Kidney (tissue), 13 donors: ENCODE measurements at regions not wholly inside any gene's neighbourhood (a gene's known extent, or its start where the extent isn't known, plus 50 kb on each side); places are given as distances from the start of the nearest gene placed in this dataset.

Experiments
- DNase-seq, 5 donors: peaks; one replicate each; pipeline ENCODE4 v3.0.0-alpha.2; 2013 to 2020
- FAIRE-seq: peaks from 2 replicates; lab custom pipeline; 2012; peaks lifted over from hg19 to GRCh38; lab: Jason Lieb, UNC
- H3K27ac ChIP-seq, 2 donors: one replicate each; pipeline ENCODE4 v1.7.0; 2013; ENCODE audit warnings: low read depth in 2 of 2, low read length in 2 of 2, inconsistent platforms in 1 of 2
- H3K27me3 ChIP-seq: one replicate; pipeline ENCODE4 v1.7.1; 2013; ENCODE audit warnings: low read length, inconsistent platforms; ENCODE audit not compliant: control insufficient read depth, insufficient read depth
- H3K36me3 ChIP-seq, 3 donors: one replicate each; pipeline versions ENCODE4 v1.7.0 to v1.7.1; 2013; ENCODE audit warnings: low read length in 3 of 3, control low read depth in 1 of 3, inconsistent platforms in 1 of 3; ENCODE audit not compliant: insufficient read depth in 3 of 3, control insufficient read depth in 2 of 3
- H3K4me1 ChIP-seq, 3 donors: one replicate each; pipeline versions ENCODE4 v1.7.0 to v1.7.1; 2013; ENCODE audit warnings: low read length in 3 of 3, inconsistent platforms in 1 of 3, low read depth in 1 of 3; ENCODE audit not compliant: control insufficient read depth in 2 of 3, insufficient read depth in 2 of 3
- H3K4me3 ChIP-seq, 3 donors: one replicate each; pipeline versions ENCODE4 v1.7.0 to v1.8.1; 2013; ENCODE audit warnings: low read length in 3 of 3, control low read depth in 1 of 3, inconsistent platforms in 1 of 3
- H3K9ac ChIP-seq, 3 donors: one replicate each; pipeline versions ENCODE4 v1.7.0 to v1.7.1; 2013; ENCODE audit warnings: low read length in 3 of 3, control low read depth in 1 of 3, inconsistent platforms in 1 of 3
- H3K9me3 ChIP-seq, 3 donors: one replicate each; pipeline versions ENCODE4 v1.7.0 to v1.7.1; 2013; ENCODE audit warnings: low read length in 3 of 3, control low read depth in 1 of 3, inconsistent platforms in 1 of 3; ENCODE audit not compliant: control insufficient read depth in 2 of 3, insufficient read depth in 1 of 3
- intact Hi-C: fragments of 100-400 bp; cut with DNase I; formaldehyde crosslinking; loops from one replicate; pipeline ENCODE4 v1.11.1; 2022
- TF ChIP-seq, protein P1 (sequence below): IDR thresholded peaks from 3 replicates; pipeline ENCODE4 v1.5.1; 2012; ENCODE audit warnings: mild to moderate bottlenecking, moderate library complexity, borderline replicate concordance; ENCODE audit not compliant: insufficient read depth; ENCODE audit errors: extremely low read depth
- donor health status: control.
- donor health status: control.
- donor health status: control.
- donor health status: control.
- donor health status: control.
- donor health status: DM: yes; HTN: yes; CAD: no.
- donor health status: Normal renal cell carcinoma (clear cell type).

DNA sequence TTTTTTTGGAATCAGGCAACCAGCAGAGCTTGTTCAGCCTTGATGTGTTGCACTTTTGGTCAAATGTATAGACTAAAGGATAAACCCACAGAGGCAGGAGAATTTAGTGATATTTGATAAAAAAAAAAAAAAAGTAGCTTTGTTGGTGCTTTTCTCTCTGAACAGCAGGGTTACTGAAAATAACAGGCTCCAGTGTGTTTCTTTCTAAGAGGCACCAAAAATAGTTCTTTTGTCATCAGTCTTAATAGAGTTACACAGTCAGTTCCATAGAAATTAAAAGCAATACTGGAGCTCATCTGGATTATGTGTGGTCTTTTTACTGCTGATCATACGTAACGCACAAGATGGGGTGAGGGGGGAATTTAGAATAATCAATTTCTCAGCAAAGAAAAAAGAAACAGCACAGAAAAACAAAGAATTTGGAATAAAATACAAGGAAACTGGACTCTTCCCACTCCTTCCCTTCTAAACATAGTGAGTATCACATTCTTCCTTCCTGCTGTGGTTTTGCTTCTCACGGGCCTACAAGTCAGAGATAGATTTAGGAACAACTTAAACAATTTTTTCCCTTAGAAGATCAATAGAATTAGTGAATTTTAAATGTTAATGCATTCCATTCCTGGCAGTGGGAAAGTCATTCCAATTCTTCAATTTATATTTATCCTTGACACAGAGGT lies 178.8 kb upstream of the AKR1E2 start:
- no peak overlapping the region for H3K27ac ChIP-seq
- DNase-seq (no peak), FAIRE-seq (no peak)
- H3K9ac ChIP-seq: no peak overlapping the region
- no peak overlapping the region for H3K4me3 ChIP-seq
- no peaks in the 10 kb centered on the region for H3K9me3 ChIP-seq
- intact Hi-C loops: no loop called here
- no peaks in the 10 kb centered on the region for H3K4me1 ChIP-seq
- no peaks in the 10 kb centered on the region for H3K27me3 ChIP-seq
- TF ChIP-seq, protein P1, sequence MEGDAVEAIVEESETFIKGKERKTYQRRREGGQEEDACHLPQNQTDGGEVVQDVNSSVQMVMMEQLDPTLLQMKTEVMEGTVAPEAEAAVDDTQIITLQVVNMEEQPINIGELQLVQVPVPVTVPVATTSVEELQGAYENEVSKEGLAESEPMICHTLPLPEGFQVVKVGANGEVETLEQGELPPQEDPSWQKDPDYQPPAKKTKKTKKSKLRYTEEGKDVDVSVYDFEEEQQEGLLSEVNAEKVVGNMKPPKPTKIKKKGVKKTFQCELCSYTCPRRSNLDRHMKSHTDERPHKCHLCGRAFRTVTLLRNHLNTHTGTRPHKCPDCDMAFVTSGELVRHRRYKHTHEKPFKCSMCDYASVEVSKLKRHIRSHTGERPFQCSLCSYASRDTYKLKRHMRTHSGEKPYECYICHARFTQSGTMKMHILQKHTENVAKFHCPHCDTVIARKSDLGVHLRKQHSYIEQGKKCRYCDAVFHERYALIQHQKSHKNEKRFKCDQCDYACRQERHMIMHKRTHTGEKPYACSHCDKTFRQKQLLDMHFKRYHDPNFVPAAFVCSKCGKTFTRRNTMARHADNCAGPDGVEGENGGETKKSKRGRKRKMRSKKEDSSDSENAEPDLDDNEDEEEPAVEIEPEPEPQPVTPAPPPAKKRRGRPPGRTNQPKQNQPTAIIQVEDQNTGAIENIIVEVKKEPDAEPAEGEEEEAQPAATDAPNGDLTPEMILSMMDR: no peak
- no peaks in the 10 kb centered on the region for H3K36me3 ChIP-seq

GRCh38 chr10:4646547-4646946 lies 179.5 kb upstream of the AKR1E2 start:
- Histone ChIP-seq H3K4me1 (no peaks in the 10 kb centered on the region), H3K4me3 (no peak overlapping the region), H3K36me3 (no peaks in the 10 kb centered on the region), H3K27ac (no peak overlapping the region), H3K9me3 (no peaks in the 10 kb centered on the region), H3K27me3 (no peaks in the 10 kb centered on the region), H3K9ac (no peak overlapping the region)
- FAIRE-seq (no peak), DNase-seq (no peak)
- TF ChIP-seq, protein P1: no peak
- intact Hi-C loops: no loop called here

- no peaks in the 10 kb centered on the region for H3K4me1 ChIP-seq
- no peak for DNase-seq
- no peak overlapping the region for H3K4me3 ChIP-seq
- intact Hi-C loops: no loop called here
- no peak for FAIRE-seq
- TF ChIP-seq, protein P1: no peak
- H3K9me3 ChIP-seq: no peaks in the 10 kb centered on the region
- no peaks in the 10 kb centered on the region for H3K27me3 ChIP-seq
- no peaks in the 10 kb centered on the region for H3K36me3 ChIP-seq
- H3K9ac ChIP-seq: no peak overlapping the region
- no peak overlapping the region for H3K27ac ChIP-seq
Observed at GRCh38 chr10:4645836-4646235, 180.2 kb upstream of the AKR1E2 start.

GRCh38 chr10:4643471-4643870 lies 182.5 kb upstream of the AKR1E2 start:
- H3K36me3 ChIP-seq: no peaks in the 10 kb centered on the region
- no peak overlapping the region for H3K27ac ChIP-seq
- TF ChIP-seq, protein P1: no peak
- FAIRE-seq: no peak
- no peaks in the 10 kb centered on the region for H3K27me3 ChIP-seq
- H3K9ac ChIP-seq: no peak overlapping the region
- intact Hi-C loops: no loop called here
- no peak for DNase-seq
- no peaks in the 10 kb centered on the region for H3K4me1 ChIP-seq
- no peaks in the 10 kb centered on the region for H3K9me3 ChIP-seq
- H3K4me3 ChIP-seq: no peak overlapping the region
